Osteocyte (in vitro differentiated cells): ENCODE measurements at regions not wholly inside any gene's neighbourhood (a gene's known extent, or its start where the extent isn't known, plus 50 kb on each side); places are given as distances from the start of the nearest gene placed in this dataset.

Source experiments
- DNase-seq: peaks from one replicate; pipeline ENCODE4 v3.0.0; 2021; ENCODE audit warnings: mixed read lengths; ENCODE audit not compliant: unreplicated experiment; ENCODE audit errors: extremely low spot score
- H3K27ac Mint-ChIP-seq: one replicate; pipeline ENCODE4 v1.8.0; 2021; ENCODE audit warnings: mild to moderate bottlenecking, mixed read lengths; ENCODE audit not compliant: unreplicated experiment
- H3K27me3 Mint-ChIP-seq: one replicate; pipeline ENCODE4 v1.8.0; 2021; ENCODE audit warnings: mixed read lengths; ENCODE audit not compliant: unreplicated experiment
- H3K36me3 Mint-ChIP-seq: one replicate; pipeline ENCODE4 v1.8.0; 2021; ENCODE audit warnings: mixed read lengths; ENCODE audit not compliant: unreplicated experiment
- H3K4me1 Mint-ChIP-seq: one replicate; pipeline ENCODE4 v1.8.0; 2021; ENCODE audit warnings: mixed read lengths; ENCODE audit not compliant: unreplicated experiment
- H3K4me3 Mint-ChIP-seq: one replicate; pipeline ENCODE4 v1.8.0; 2021; ENCODE audit warnings: mild to moderate bottlenecking, moderate library complexity, mixed read lengths; ENCODE audit not compliant: unreplicated experiment
- H3K9me3 Mint-ChIP-seq: one replicate; pipeline ENCODE4 v1.8.0; 2021; ENCODE audit warnings: mixed read lengths; ENCODE audit not compliant: unreplicated experiment
- CTCF ChIP-seq: fragments of 200-600 bp; sonication (generic); IDR thresholded peaks from 2 replicates; pipeline ENCODE4 v1.5.0; 2021; ENCODE audit warnings: antibody characterized with exemption, mild to moderate bottlenecking, moderate library complexity

- TF ChIP-seq CTCF: no peak
- no peaks in the 10 kb centered on the region for H3K9me3 Mint-ChIP-seq
- H3K27me3 Mint-ChIP-seq: peaks cover 50% of the 10 kb centered on the region
- no peak for DNase-seq
- H3K4me1 Mint-ChIP-seq: no peaks in the 10 kb centered on the region
- H3K4me3 Mint-ChIP-seq: no peak overlapping the region
- H3K36me3 Mint-ChIP-seq: no peaks in the 10 kb centered on the region
- H3K27ac Mint-ChIP-seq: no peak overlapping the region
Measured at GRCh38 chr4:38456096-38456495, 207.9 kb upstream of the KLF3 start.

GRCh38 chr4:38461342-38461741, 202.7 kb upstream of the KLF3 start:
- Mint-ChIP-seq H3K27me3 (peaks cover 16% of the 10 kb centered on the region), H3K36me3 (no peaks in the 10 kb centered on the region), H3K4me3 (no peak overlapping the region), H3K4me1 (no peaks in the 10 kb centered on the region), H3K27ac (no peak overlapping the region), H3K9me3 (no peaks in the 10 kb centered on the region)
- TF ChIP-seq CTCF: no peak
- no peak for DNase-seq

- Mint-ChIP-seq H3K9me3 (peaks cover 10% of the 10 kb centered on the region), H3K27me3 (peaks cover 14% of the 10 kb centered on the region), H3K36me3 (no peaks in the 10 kb centered on the region), H3K4me1 (no peaks in the 10 kb centered on the region), H3K4me3 (no peak overlapping the region), H3K27ac (no peak overlapping the region)
- no peak for DNase-seq
- TF ChIP-seq CTCF: no peak
Measured at GRCh38 chr4:38462367-38463055, 201.5 kb upstream of the KLF3 start.

- TF ChIP-seq CTCF: no peak
- Mint-ChIP-seq H3K4me3 (no peak overlapping the region), H3K27me3 (peaks cover 16% of the 10 kb centered on the region)
Measured at GRCh38 chr4:38463268-38463958, 200.6 kb upstream of the KLF3 start.

GRCh38 chr4:38464328-38464727, 199.7 kb upstream of the KLF3 start:
- peaks cover 14% of the 10 kb centered on the region for H3K27me3 Mint-ChIP-seq
- no peak overlapping the region for H3K27ac Mint-ChIP-seq
- no peak for DNase-seq
- H3K36me3 Mint-ChIP-seq: no peaks in the 10 kb centered on the region
- H3K4me1 Mint-ChIP-seq: no peaks in the 10 kb centered on the region
- H3K9me3 Mint-ChIP-seq: peaks cover 10% of the 10 kb centered on the region
- no peak for TF ChIP-seq CTCF
- H3K4me3 Mint-ChIP-seq: no peak overlapping the region

More at GRCh38 chr4:38463268-38463958, 200.6 kb upstream of the KLF3 start:
- no peak for DNase-seq
- Mint-ChIP-seq H3K36me3 (no peaks in the 10 kb centered on the region), H3K4me1 (no peaks in the 10 kb centered on the region), H3K9me3 (peaks cover 10% of the 10 kb centered on the region), H3K27ac (no peak overlapping the region)
